Left ventricle myocardium inferior (tissue), 1 donor: ENCODE measurements at regions not wholly inside any gene's neighbourhood (a gene's known extent, or its start where the extent isn't known, plus 50 kb on each side); places are given as distances from the start of the nearest gene placed in this dataset.

Experiments used
- DNase-seq: peaks from one replicate; pipeline ENCODE4 v3.0.0-alpha.2; 2020
- H3K27ac ChIP-seq: fragments of 200-600 bp; replicated peaks from 2 replicates; pipeline ENCODE4 v1.8.0; 2021
- H3K27me3 ChIP-seq: fragments of 200-600 bp; 2 replicates; pipeline ENCODE4 v1.8.0; 2021; ENCODE audit warnings: low read depth
- H3K36me3 ChIP-seq: fragments of 200-600 bp; 2 replicates; pipeline ENCODE4 v1.8.0; 2021
- H3K4me1 ChIP-seq: fragments of 200-600 bp; 2 replicates; pipeline ENCODE4 v1.8.0; 2021
- H3K4me3 ChIP-seq: fragments of 200-600 bp; 2 replicates; pipeline ENCODE4 v1.8.0; 2021; ENCODE audit warnings: mild to moderate bottlenecking, moderate library complexity
- H3K9me3 ChIP-seq: fragments of 200-600 bp; replicated peaks from 2 replicates; pipeline ENCODE4 v1.8.0; 2021
- intact Hi-C: fragments of 100-400 bp; cut with micrococcal nuclease; formaldehyde crosslinking; loops from one replicate; pipeline ENCODE4 v1.11.0; 2022
- TF ChIP-seq, protein P1 (sequence below): fragments of 200-600 bp; IDR thresholded peaks from 2 replicates; pipeline ENCODE4 v1.8.0; 2021; ENCODE audit warnings: antibody characterized with exemption, mild to moderate bottlenecking, borderline replicate concordance
- donor health status: DM: no; HTN: yes; CAD: no; lungs with severe emphysema.

- intact Hi-C loops = no loop called here
- DNase-seq = no peak
- Histone ChIP-seq H3K4me1 (no peaks in the 10 kb centered on the region), H3K36me3 (no peaks in the 10 kb centered on the region), H3K9me3 (no peaks in the 10 kb centered on the region), H3K27ac (no peak overlapping the region), H3K27me3 (no peaks in the 10 kb centered on the region), H3K4me3 (no peak overlapping the region)
- TF ChIP-seq, protein P1, sequence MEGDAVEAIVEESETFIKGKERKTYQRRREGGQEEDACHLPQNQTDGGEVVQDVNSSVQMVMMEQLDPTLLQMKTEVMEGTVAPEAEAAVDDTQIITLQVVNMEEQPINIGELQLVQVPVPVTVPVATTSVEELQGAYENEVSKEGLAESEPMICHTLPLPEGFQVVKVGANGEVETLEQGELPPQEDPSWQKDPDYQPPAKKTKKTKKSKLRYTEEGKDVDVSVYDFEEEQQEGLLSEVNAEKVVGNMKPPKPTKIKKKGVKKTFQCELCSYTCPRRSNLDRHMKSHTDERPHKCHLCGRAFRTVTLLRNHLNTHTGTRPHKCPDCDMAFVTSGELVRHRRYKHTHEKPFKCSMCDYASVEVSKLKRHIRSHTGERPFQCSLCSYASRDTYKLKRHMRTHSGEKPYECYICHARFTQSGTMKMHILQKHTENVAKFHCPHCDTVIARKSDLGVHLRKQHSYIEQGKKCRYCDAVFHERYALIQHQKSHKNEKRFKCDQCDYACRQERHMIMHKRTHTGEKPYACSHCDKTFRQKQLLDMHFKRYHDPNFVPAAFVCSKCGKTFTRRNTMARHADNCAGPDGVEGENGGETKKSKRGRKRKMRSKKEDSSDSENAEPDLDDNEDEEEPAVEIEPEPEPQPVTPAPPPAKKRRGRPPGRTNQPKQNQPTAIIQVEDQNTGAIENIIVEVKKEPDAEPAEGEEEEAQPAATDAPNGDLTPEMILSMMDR = no peak
Observed at GRCh38 chrX:4708970-4709760, 995.7 kb upstream of the PRKX start.

DNA sequence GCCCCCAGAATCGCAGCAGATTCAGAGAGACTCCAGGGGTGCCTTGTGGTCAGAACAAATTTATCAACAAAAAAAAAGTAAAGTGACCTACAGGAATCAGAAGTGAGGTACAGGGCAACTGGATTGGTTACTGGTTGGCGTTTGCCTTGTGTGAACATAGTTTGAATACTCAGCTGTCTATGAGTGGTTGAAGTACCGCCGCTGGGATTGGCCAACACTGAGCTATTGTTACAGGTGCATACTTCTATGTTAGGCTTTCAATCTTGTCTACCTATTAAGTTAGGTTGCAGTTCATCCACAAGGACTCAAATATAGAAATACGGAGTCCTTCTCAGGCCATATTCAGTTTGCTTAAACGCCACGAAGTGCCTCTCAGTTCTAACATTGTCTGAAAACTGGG lies 993.5 kb upstream of the PRKX start:
- intact Hi-C loops = no loop called here
- Histone ChIP-seq H3K27ac (no peak overlapping the region), H3K27me3 (no peaks in the 10 kb centered on the region), H3K36me3 (no peaks in the 10 kb centered on the region), H3K4me3 (no peak overlapping the region), H3K9me3 (no peaks in the 10 kb centered on the region), H3K4me1 (no peaks in the 10 kb centered on the region)
- TF ChIP-seq, protein P1 = no peak
- no peak for DNase-seq

DNA sequence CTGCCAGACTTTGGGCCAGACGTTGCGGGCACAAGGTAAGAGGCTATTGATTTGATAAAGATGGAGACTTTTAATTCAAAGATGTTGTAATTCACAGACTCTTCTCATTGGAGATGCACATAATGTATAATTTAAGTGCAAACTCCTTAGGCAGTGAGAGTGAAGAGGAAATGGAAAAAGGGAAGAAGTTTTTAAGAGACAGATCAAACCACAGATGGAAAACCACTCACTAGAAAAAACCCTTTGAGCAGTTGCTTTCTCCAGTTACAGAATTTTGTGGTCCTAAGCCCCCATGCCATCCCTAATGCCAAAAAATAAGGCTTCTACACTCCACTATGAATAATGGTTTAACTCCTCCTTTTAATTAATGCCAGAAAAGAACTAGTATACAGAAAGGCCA lies 977.1 kb upstream of the PRKX start:
- Histone ChIP-seq H3K27me3 (no peaks in the 10 kb centered on the region), H3K36me3 (no peaks in the 10 kb centered on the region), H3K4me1 (no peaks in the 10 kb centered on the region), H3K9me3 (no peaks in the 10 kb centered on the region), H3K27ac (no peak overlapping the region), H3K4me3 (no peak overlapping the region)
- DNase-seq = no peak
- intact Hi-C loops = no loop called here
- TF ChIP-seq, protein P1 = no peak

DNA sequence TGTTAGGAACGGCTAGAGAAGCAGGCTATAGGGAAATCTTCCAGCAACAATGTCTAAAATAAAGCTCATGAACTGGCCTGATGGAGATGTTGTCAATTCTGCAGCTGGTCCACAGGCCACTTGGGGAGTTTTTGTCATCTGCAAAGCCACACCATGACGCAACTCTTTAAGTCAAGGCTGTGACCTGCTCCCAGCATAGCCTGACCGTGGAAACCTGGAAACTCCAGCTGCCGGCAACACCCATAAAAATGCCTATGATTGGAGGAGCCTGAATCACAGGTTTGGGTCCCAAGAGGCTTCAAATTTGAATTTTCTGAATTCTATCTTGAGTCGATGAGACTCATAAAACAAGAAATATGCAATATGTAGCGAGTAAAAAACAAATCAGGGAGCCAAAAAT lies 969.2 kb upstream of the PRKX start:
- H3K36me3 ChIP-seq = no peaks in the 10 kb centered on the region
- H3K27me3 ChIP-seq = no peaks in the 10 kb centered on the region
- no peaks in the 10 kb centered on the region for H3K9me3 ChIP-seq
- TF ChIP-seq, protein P1 = no peak
- no peak overlapping the region for H3K4me3 ChIP-seq
- no peak for DNase-seq
- intact Hi-C loops = no loop called here
- H3K4me1 ChIP-seq = no peaks in the 10 kb centered on the region
- no peak overlapping the region for H3K27ac ChIP-seq

DNA sequence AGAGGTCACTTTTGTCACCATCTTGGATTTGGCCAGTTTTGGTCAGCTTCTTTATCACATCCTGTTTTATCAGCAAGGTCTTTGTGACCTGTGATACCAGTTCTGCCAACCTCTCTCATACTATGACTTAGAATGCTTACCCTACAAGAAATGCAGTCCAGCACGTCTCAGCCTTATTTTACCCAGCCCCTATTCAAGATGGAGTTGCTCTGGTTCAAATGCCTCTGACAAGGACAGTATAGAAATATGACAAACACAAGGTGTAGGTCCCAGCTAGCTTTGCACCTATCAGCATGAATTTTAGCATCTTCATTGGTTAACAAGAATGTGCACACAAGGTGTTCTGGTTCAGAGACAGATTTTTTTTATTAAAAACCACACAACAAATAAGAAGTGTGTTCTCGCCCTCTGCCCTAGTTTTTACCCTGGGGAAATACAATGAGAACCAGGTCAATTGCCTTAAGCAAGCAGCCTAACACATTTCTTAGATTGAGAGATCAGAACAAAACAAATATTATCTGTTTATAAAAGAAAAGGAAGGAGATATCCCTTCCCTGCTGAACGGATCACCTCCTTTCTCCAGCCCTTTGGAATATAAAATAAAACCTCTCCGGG lies 962.3 kb upstream of the PRKX start:
- no peaks in the 10 kb centered on the region for H3K27me3 ChIP-seq
- TF ChIP-seq, protein P1 = no peak
- H3K9me3 ChIP-seq = no peaks in the 10 kb centered on the region
- intact Hi-C loops = no loop called here
- H3K4me3 ChIP-seq = no peak overlapping the region
- no peaks in the 10 kb centered on the region for H3K36me3 ChIP-seq
- no peak overlapping the region for H3K27ac ChIP-seq
- no peaks in the 10 kb centered on the region for H3K4me1 ChIP-seq
- no peak for DNase-seq
